Fibroblast of upper back skin (primary cell): ENCODE measurements at regions not wholly inside any gene's neighbourhood (a gene's known extent, or its start where the extent isn't known, plus 50 kb on each side); places are given as distances from the start of the nearest gene placed in this dataset.
"Not testable (repeated sequence)": the region's sequence is repeated elsewhere in the genome, so short reads cannot be mapped to it uniquely, and the experiment has no call there.

Source experiments
- DNase-seq: peaks from one replicate; pipeline ENCODE4 v3.0.0-alpha.2; 2013

GRCh38 chr7:89934101-89934500, 220.2 kb upstream of the STEAP1 start:
- no peak for DNase-seq

- DNase-seq: no peak
Observed at GRCh38 chr7:89943525-89944050, 210.7 kb upstream of the STEAP1 start.

GRCh38 chr7:89958525-89959068, 195.7 kb upstream of the STEAP1 start:
- no peak for DNase-seq

GRCh38 chr7:89966067-89966664, 188.1 kb upstream of the STEAP1 start:
- no peak for DNase-seq

- no peak for DNase-seq
Observed at GRCh38 chr7:89975577-89975976, 178.7 kb upstream of the STEAP1 start.

- no peak for DNase-seq
Observed at GRCh38 chr7:89987665-89988064, 166.6 kb upstream of the STEAP1 start.

- no peak for DNase-seq
Observed at GRCh38 chr7:89988074-89988473, 166.2 kb upstream of the STEAP1 start.

- no peak for DNase-seq
Observed at GRCh38 chr7:89989454-89989853, 164.8 kb upstream of the STEAP1 start.

- no peak for DNase-seq
Observed at GRCh38 chr7:89994483-89994882, 159.8 kb upstream of the STEAP1 start.

GRCh38 chr7:89998554-89998953, 155.7 kb upstream of the STEAP1 start:
- no peak for DNase-seq

GRCh38 chr7:90005836-90006235, 148.4 kb upstream of the STEAP1 start:
- DNase-seq: no peak

- no peak for DNase-seq
Observed at GRCh38 chr7:90007001-90007654, 147.1 kb upstream of the STEAP1 start.

GRCh38 chr7:90007831-90008230, 146.4 kb upstream of the STEAP1 start:
- no peak for DNase-seq

GRCh38 chr7:90022213-90022612, 132.1 kb upstream of the STEAP1 start:
- DNase-seq: no peak

GRCh38 chr7:90025771-90026170, 128.5 kb upstream of the STEAP1 start:
- DNase-seq: no peak

GRCh38 chr7:90033850-90034249, 120.4 kb upstream of the STEAP1 start:
- no peak for DNase-seq

- DNase-seq: no peak
Observed at GRCh38 chr7:90053094-90053493, 101.2 kb upstream of the STEAP1 start.

GRCh38 chr7:90061077-90061476, 93.2 kb upstream of the STEAP1 start:
- no peak for DNase-seq

GRCh38 chr7:90064370-90064769, 89.9 kb upstream of the STEAP1 start:
- DNase-seq: no peak

- no peak for DNase-seq
Observed at GRCh38 chr7:90067171-90067570, 87.1 kb upstream of the STEAP1 start.

GRCh38 chr7:90070238-90070637, 84.0 kb upstream of the STEAP1 start:
- DNase-seq: not testable (repeated sequence)

- no peak for DNase-seq
Observed at GRCh38 chr7:90078921-90079320, 75.3 kb upstream of the STEAP1 start.

- DNase-seq: no peak
Observed at GRCh38 chr7:90081621-90082020, 72.6 kb upstream of the STEAP1 start.

- DNase-seq: no peak
Observed at GRCh38 chr7:90092506-90092905, 61.8 kb upstream of the STEAP1 start.

GRCh38 chr7:90094030-90094429, 60.2 kb upstream of the STEAP1 start:
- no peak for DNase-seq
